ENCODE measurements at regions not wholly inside any gene's neighbourhood (a gene's known extent, or its start where the extent isn't known, plus 50 kb on each side); places are given as distances from the start of the nearest gene placed in this dataset.

- no peaks in the 10 kb centered on the region; the same call in 1 of the 2 replicates for H3K27me3 ChIP-seq (replicated peaks; ENCODE audit: control insufficient read depth, insufficient read depth, low read length)
These were observed 268.3 kb upstream of the WWC1 start for GRCh38 chr5:168023191-168023590.

GRCh38 chr5:168024306-168024705 is 267.1 kb upstream of the WWC1 start:
- DNase-seq (ENCODE audit: extremely low read depth, insufficient read length), result no peak
- TF ChIP-seq CTCF (IDR thresholded peaks at IDR 0.05; ENCODE audit: insufficient read depth, low read length, poor library complexity, severe bottlenecking), result no peak
- H3K36me3 ChIP-seq (ENCODE audit: control insufficient read depth, insufficient read depth, low read length), result no peaks in the 10 kb centered on the region
- no peak overlapping the region for H3K4me3 ChIP-seq (replicated peaks; ENCODE audit: low read depth, low read length)
- no peaks in the 10 kb centered on the region; the same call in 1 of the 2 replicates for H3K27me3 ChIP-seq (replicated peaks; ENCODE audit: control insufficient read depth, insufficient read depth, low read length)

More at GRCh38 chr5:168023191-168023590, 268.3 kb upstream of the WWC1 start:
- Histone ChIP-seq H3K36me3 (ENCODE audit: control insufficient read depth, insufficient read depth, low read length) (no peaks in the 10 kb centered on the region), H3K4me3 (replicated peaks; ENCODE audit: low read depth, low read length) (no peak overlapping the region)
- DNase-seq (ENCODE audit: extremely low read depth, insufficient read length), result no peak
- no peak for TF ChIP-seq CTCF (IDR thresholded peaks at IDR 0.05; ENCODE audit: insufficient read depth, low read length, poor library complexity, severe bottlenecking)

- DNase-seq (ENCODE audit: extremely low read depth, insufficient read length), result no peak
- no peak for TF ChIP-seq CTCF (IDR thresholded peaks at IDR 0.05; ENCODE audit: insufficient read depth, low read length, poor library complexity, severe bottlenecking)
- Histone ChIP-seq H3K4me3 (replicated peaks; ENCODE audit: low read depth, low read length) (no peak overlapping the region), H3K36me3 (ENCODE audit: control insufficient read depth, insufficient read depth, low read length) (no peaks in the 10 kb centered on the region), H3K27me3 (replicated peaks; ENCODE audit: control insufficient read depth, insufficient read depth, low read length) (no peaks in the 10 kb centered on the region; the same call in 1 of the 2 replicates)
These were observed 264.4 kb upstream of the WWC1 start for GRCh38 chr5:168027007-168027406.

- TF ChIP-seq CTCF (IDR thresholded peaks at IDR 0.05; ENCODE audit: insufficient read depth, low read length, poor library complexity, severe bottlenecking), result no peak
- Histone ChIP-seq H3K27me3 (replicated peaks; ENCODE audit: control insufficient read depth, insufficient read depth, low read length) (no peaks in the 10 kb centered on the region; the same call in none of the 2 replicates), H3K36me3 (ENCODE audit: control insufficient read depth, insufficient read depth, low read length) (no peaks in the 10 kb centered on the region), H3K4me3 (replicated peaks; ENCODE audit: low read depth, low read length) (no peak overlapping the region)
- no peak for DNase-seq (ENCODE audit: extremely low read depth, insufficient read length)
These were observed 260.5 kb upstream of the WWC1 start for GRCh38 chr5:168030912-168031311.

- no peak for DNase-seq (ENCODE audit: extremely low read depth, insufficient read length)
- TF ChIP-seq CTCF (IDR thresholded peaks at IDR 0.05; ENCODE audit: insufficient read depth, low read length, poor library complexity, severe bottlenecking), result no peak
- no peaks in the 10 kb centered on the region; the same call in none of the 2 replicates for H3K27me3 ChIP-seq (replicated peaks; ENCODE audit: control insufficient read depth, insufficient read depth, low read length)
These were observed 259.8 kb upstream of the WWC1 start for GRCh38 chr5:168031614-168032013.

GRCh38 chr5:168039039-168039438 is 252.4 kb upstream of the WWC1 start:
- DNase-seq (ENCODE audit: extremely low read depth, insufficient read length), result no peak

More at GRCh38 chr5:168031614-168032013, 259.8 kb upstream of the WWC1 start:
- H3K4me3 ChIP-seq (replicated peaks; ENCODE audit: low read depth, low read length), result no peak overlapping the region
- no peaks in the 10 kb centered on the region for H3K36me3 ChIP-seq (ENCODE audit: control insufficient read depth, insufficient read depth, low read length)

More at GRCh38 chr5:168039039-168039438, 252.4 kb upstream of the WWC1 start:
- H3K36me3 ChIP-seq (ENCODE audit: control insufficient read depth, insufficient read depth, low read length), result no peaks in the 10 kb centered on the region
- H3K27me3 ChIP-seq (replicated peaks; ENCODE audit: control insufficient read depth, insufficient read depth, low read length), result no peaks in the 10 kb centered on the region; the same call in 1 of the 2 replicates
- no peak overlapping the region for H3K4me3 ChIP-seq (replicated peaks; ENCODE audit: low read depth, low read length)
- TF ChIP-seq CTCF (IDR thresholded peaks at IDR 0.05; ENCODE audit: insufficient read depth, low read length, poor library complexity, severe bottlenecking), result no peak
